SH-SY5Y (cell line): ENCODE measurements at regions not wholly inside any gene's neighbourhood (a gene's known extent, or its start where the extent isn't known, plus 50 kb on each side); places are given as distances from the start of the nearest gene placed in this dataset.

Experiments
- GATA2 ChIP-seq: IDR thresholded peaks from 2 replicates; pipeline ENCODE4 v1.6.1; 2011; ENCODE audit warnings: mild to moderate bottlenecking, low read depth, low read length
- GATA3 ChIP-seq: IDR thresholded peaks from 2 replicates; pipeline ENCODE4 v1.6.1; 2011; ENCODE audit warnings: low read depth, mild to moderate bottlenecking, low read length, moderate library complexity

GRCh38 chr9:108710424-108710823 lies 145.4 kb downstream of the ACTL7B start:
- TF ChIP-seq GATA3 (no peak), GATA2 (no peak)

- TF ChIP-seq GATA3 (no peak), GATA2 (no peak)
Measured at GRCh38 chr9:108709997-108710396, 145.8 kb downstream of the ACTL7B start.

DNA sequence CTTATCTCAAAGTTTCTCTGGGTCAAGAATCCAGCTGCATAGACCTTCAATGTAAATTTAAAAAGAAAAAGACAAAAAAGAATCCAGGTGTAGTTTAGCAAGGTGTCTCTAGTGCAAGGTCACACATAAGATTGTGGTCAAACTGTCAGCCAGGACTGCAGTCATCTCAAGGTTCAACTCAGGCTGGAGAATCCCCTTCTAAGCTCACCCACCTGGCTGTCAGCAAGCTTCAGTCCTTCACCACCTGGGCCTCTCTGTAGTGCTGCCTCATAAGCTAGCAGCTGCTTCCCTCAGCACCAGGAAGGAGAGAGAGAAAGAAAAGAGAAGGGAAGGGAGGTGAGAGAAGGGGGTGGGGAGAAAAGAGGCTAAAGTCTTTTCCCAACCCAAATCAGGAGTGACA lies 146.7 kb downstream of the ACTL7B start:
- TF ChIP-seq GATA3 (no peak), GATA2 (no peak)

- TF ChIP-seq GATA2, result no peak
- TF ChIP-seq GATA3, result no peak
Measured at GRCh38 chr9:108708448-108708847, 147.3 kb downstream of the ACTL7B start.

GRCh38 chr9:108707120-108707519 lies 148.7 kb downstream of the ACTL7B start:
- no peak for TF ChIP-seq GATA3
- no peak for TF ChIP-seq GATA2

- TF ChIP-seq GATA2, result no peak
- TF ChIP-seq GATA3, result no peak
Measured at GRCh38 chr9:108704156-108704852, 151.5 kb downstream of the ACTL7B start.

DNA sequence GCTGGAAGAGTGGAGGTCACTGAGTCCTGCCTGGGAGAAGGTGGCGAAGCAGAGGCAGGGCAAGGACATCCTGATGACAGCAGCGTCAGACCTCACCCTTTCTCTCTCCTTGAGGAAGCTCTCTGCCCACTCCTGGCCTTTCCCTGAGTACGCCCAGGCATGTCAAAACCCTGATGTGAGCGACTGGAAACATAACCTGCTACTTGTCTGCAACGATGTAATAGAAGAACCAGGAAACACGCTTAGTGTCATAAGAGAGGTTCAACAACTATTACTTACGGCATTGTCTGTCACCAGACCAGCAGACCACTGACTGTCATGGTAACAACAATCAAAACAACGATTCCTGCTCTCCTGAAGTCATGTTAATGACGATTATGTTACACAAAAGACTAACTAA lies 152.4 kb downstream of the ACTL7B start:
- TF ChIP-seq GATA3 (no peak), GATA2 (no peak)

DNA sequence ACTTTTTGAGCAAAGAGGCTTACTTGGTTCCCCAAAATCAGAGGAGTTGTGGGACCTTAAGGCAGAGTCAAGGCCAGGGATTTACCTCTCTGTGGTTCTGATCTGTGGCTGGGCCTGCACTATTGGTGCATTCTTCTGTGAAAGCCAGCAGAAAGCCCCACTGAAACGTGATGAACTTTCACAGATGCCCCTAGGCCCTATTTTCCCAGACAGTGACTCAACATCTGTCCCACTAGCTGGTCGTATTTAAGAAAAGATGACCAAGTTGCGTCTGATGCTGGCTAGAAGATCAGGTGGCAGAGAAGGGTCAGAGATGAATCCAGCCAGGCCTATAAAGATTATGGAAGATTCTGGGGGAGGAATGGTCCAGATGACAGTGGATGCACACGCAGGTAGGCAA lies 153.1 kb downstream of the ACTL7B start:
- TF ChIP-seq GATA2 (no peak), GATA3 (no peak)

DNA sequence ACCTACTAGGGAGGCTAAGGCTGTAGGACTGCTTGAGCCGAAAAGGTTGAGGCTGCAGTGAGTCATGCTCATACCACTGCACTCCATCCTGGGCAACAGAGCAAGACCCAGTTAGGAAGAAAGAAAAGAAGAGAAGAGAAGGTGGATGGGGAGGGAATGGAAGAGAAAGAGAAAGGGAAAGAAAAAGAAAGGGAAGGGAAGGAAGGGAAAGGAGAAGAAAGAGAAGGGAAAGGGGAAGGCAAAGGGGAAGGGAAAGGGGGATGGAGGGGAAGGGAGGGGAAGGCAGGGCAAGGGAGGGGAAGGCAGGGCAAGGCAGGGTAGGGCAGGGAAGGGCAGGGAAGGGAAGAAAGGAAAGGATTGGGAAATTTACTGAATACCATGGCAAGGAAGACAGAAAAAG lies 157.0 kb downstream of the ACTL7B start:
- no peak for TF ChIP-seq GATA3
- no peak for TF ChIP-seq GATA2

- TF ChIP-seq GATA3, result no peak
- TF ChIP-seq GATA2, result no peak
Measured at GRCh38 chr9:108698231-108698630, 157.6 kb downstream of the ACTL7B start.

GRCh38 chr9:108696156-108696555 lies 159.6 kb downstream of the ACTL7B start:
- TF ChIP-seq GATA2, result no peak
- no peak for TF ChIP-seq GATA3

- no peak for TF ChIP-seq GATA3
- TF ChIP-seq GATA2, result no peak
Measured at GRCh38 chr9:108694170-108694569, 161.6 kb downstream of the ACTL7B start.

- TF ChIP-seq GATA2 (no peak), GATA3 (no peak)
Measured at GRCh38 chr9:108691614-108692013, 164.2 kb downstream of the ACTL7B start.

DNA sequence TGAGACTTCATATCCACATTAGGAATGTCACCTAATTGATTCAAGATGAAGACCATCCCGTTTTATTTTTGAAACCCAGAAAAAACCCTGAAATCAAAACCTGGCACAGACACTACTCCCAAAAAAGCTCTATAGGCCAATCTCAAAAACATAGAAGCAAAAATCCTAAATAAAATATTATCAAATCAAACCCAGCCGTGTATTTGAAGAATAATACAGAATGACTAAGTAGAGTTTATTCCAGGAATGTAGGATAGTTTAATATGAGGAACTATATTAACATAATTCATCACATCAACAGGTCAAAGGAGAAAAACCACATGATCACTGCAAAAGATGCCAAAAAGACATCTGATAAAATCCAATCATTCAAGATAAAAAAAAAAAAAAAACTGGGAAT lies 167.1 kb downstream of the ACTL7B start:
- TF ChIP-seq GATA3 (no peak), GATA2 (no peak)

DNA sequence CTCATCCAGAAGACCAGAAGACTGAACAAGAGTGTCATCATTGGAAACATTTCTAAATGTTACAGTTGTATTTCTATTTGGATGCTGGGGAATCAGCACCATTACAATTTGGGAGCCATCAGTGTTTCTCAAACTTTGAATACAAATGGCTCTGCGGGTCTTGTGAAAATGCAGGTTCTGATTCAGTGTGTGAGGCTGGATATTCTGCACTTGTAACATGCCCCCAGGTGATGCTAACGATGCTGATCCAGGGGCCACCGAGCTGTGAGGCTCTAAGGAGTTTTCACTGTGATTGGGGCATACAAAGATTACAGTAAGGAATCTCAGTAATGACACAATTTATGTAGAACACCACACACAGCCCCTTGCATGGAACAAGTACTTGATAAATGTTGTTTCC lies 167.7 kb downstream of the ACTL7B start:
- TF ChIP-seq GATA2, result no peak
- TF ChIP-seq GATA3, result no peak

DNA sequence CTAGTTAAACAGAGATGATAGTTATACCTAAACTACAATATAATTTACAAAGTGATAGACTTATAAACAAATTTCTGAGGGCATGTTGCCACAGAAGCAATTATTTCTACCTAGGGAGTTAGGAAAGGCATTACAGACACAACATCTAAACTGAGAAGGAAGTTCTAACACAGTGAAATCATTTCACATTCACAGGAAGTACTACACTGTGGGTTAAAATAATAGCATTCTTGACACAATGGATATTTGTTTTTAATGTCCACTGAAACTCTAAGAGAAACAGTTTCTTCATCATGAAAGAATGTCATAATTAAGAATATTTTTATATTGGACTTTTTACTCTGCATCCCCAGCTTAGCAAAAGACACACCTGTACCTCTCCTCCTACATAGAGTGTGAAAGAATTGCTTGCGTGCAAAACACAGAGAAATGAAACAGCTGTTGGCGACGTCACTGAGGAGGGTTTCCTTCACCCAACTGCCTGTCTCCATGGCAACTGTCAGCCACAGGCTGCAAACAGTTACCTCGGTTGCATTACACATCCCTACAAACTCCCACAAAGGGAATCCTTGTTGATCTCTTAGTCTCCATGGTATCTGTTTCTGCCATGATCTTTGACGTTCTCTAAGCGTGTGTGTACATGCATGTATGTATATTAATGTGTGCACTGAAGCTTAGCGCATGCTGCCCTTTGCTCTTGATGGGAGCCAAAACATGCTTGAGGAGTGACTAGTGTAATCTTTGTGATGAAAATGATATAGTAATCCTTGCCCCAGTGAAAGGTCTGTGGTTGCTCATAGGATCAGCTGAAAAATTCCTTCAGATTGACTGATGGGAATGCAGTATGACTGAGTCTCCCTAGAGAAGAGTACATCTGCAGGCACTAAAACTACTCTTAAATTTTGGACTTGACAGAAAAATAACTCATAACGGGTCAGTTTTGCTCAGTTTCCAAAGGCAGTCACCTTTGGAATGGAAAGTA lies 168.5 kb downstream of the ACTL7B start:
- TF ChIP-seq GATA3 (no peak), GATA2 (no peak)
